OCI-LY1 (cell line): ENCODE measurements at regions not wholly inside any gene's neighbourhood (a gene's known extent, or its start where the extent isn't known, plus 50 kb on each side); places are given as distances from the start of the nearest gene placed in this dataset.

Experiments
- EZH2 ChIP-seq: fragments of 200-600 bp; sonication (generic), shearing (Covaris generic); IDR thresholded peaks from 2 replicates; pipeline ENCODE4 v1.8.0; 2017; ENCODE audit warnings: borderline replicate concordance, mixed run types, mild to moderate bottlenecking, antibody characterized with exemption, low read length, moderate library complexity, mixed read lengths
- TF ChIP-seq, protein P1 (sequence below): fragments of 200-600 bp; sonication (generic), shearing (Covaris generic); IDR thresholded peaks from 2 replicates; pipeline ENCODE4 v1.5.1; 2017; ENCODE audit warnings: mild to moderate bottlenecking, antibody characterized with exemption, low read length, moderate library complexity, mixed read lengths

DNA sequence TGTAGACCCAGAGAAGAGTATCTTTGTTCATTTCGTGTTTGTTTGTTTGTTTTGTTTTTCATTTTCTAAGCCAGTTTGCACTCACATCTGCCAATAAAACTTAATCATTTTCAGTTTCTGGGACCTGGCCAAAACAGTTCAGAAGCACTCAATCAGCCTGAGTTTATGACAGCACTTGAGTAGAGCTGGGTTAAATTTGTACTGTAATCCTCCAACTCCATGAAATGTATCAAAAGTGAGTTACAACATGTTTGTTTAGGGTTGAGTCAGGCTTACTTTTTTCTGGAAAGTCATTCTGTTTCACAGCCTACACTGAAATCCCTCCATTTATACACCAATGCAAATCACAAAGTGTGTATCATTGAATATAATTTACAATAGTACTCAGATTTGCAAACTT, 91.9 kb downstream of the ZWINT start:
- TF ChIP-seq, protein P1, sequence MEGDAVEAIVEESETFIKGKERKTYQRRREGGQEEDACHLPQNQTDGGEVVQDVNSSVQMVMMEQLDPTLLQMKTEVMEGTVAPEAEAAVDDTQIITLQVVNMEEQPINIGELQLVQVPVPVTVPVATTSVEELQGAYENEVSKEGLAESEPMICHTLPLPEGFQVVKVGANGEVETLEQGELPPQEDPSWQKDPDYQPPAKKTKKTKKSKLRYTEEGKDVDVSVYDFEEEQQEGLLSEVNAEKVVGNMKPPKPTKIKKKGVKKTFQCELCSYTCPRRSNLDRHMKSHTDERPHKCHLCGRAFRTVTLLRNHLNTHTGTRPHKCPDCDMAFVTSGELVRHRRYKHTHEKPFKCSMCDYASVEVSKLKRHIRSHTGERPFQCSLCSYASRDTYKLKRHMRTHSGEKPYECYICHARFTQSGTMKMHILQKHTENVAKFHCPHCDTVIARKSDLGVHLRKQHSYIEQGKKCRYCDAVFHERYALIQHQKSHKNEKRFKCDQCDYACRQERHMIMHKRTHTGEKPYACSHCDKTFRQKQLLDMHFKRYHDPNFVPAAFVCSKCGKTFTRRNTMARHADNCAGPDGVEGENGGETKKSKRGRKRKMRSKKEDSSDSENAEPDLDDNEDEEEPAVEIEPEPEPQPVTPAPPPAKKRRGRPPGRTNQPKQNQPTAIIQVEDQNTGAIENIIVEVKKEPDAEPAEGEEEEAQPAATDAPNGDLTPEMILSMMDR, result no peak
- no peak for TF ChIP-seq EZH2
